SU-DHL-6 (cell line): ENCODE measurements at regions not wholly inside any gene's neighbourhood (a gene's known extent, or its start where the extent isn't known, plus 50 kb on each side); places are given as distances from the start of the nearest gene placed in this dataset.

Experiments used
- EZH2phosphoT487 ChIP-seq: fragments of 200-600 bp; sonication (generic), shearing (Covaris generic); conservative IDR thresholded peaks from 2 replicates; pipeline ENCODE4 v1.6.1; 2018; ENCODE audit warnings: mild to moderate bottlenecking, antibody characterized with exemption, low read length, moderate library complexity, mixed read lengths
- TF ChIP-seq, protein P1 (sequence below): fragments of 200-600 bp; sonication (generic); IDR thresholded peaks from one replicate; pipeline ENCODE4 v1.5.1; 2017; ENCODE audit warnings: antibody characterized with exemption, mild to moderate bottlenecking, low read length, moderate library complexity; ENCODE audit not compliant: insufficient read depth, poor library complexity, severe bottlenecking

GRCh38 chr4:112765317-112765974 lies 128.5 kb downstream of the LARP7 start:
- no peak for TF ChIP-seq EZH2phosphoT487
- TF ChIP-seq, protein P1, sequence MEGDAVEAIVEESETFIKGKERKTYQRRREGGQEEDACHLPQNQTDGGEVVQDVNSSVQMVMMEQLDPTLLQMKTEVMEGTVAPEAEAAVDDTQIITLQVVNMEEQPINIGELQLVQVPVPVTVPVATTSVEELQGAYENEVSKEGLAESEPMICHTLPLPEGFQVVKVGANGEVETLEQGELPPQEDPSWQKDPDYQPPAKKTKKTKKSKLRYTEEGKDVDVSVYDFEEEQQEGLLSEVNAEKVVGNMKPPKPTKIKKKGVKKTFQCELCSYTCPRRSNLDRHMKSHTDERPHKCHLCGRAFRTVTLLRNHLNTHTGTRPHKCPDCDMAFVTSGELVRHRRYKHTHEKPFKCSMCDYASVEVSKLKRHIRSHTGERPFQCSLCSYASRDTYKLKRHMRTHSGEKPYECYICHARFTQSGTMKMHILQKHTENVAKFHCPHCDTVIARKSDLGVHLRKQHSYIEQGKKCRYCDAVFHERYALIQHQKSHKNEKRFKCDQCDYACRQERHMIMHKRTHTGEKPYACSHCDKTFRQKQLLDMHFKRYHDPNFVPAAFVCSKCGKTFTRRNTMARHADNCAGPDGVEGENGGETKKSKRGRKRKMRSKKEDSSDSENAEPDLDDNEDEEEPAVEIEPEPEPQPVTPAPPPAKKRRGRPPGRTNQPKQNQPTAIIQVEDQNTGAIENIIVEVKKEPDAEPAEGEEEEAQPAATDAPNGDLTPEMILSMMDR: peak; percentile 21
